HepG2 (cell line): ENCODE measurements at regions not wholly inside any gene's neighbourhood (a gene's known extent, or its start where the extent isn't known, plus 50 kb on each side); places are given as distances from the start of the nearest gene placed in this dataset.

ENCODE experiments used
- ATAC-seq: fragments of 200-7000 bp; cut with Tn5 transposase; 3 replicates; pipeline ENCODE4 v1.9.1; 2020; ENCODE audit warnings: mild to moderate bottlenecking, moderate library complexity
- BruUV-seq: library from RNA; stranded (reverse); fragments of 400-500 nt; replicated peaks from 2 replicates; lab custom pipeline; 2021; lab: Mats Ljungman, UMichigan
- CTCF ChIA-PET: fragments of 300-600 bp; formaldehyde crosslinking; extraction: SDS; loops from one replicate; lab custom pipeline; 2021; ENCODE audit warnings: low total read pairs, inconsistent platforms, low intra/inter-chr PET ratio; lab: Yijun Ruan, JAX
- POLR2A ChIA-PET: fragments of 350-600 bp; sonication (Branson Sonifier 250); formaldehyde crosslinking; loops from one replicate; lab custom pipeline; 2020; ENCODE audit warnings: antibody characterized with exemption, inconsistent platforms; lab: Yijun Ruan, JAX
- DNase-seq: peaks from one replicate; pipeline ENCODE4 v3.0.0-alpha.2; 2015; ENCODE audit warnings: low spot score
- FAIRE-seq: peaks from 3 replicates; lab custom pipeline; 2011; peaks lifted over from hg19 to GRCh38; lab: Jason Lieb, UNC
- H2AFZ ChIP-seq: one replicate; pipeline ENCODE4 v1.6.1; 2011; ENCODE audit warnings: low read length, inconsistent platforms
- H3K27ac ChIP-seq: fragments of 300-600 bp; 3 replicates; pipeline ENCODE4 v1.8.0; 2011; ENCODE audit warnings: mixed run types, mild to moderate bottlenecking, mixed read lengths, low read length, inconsistent platforms; ENCODE audit not compliant: insufficient read depth; ENCODE audit errors: extremely low read length
- H3K27me3 ChIP-seq, 2 experiments: fragments of 200-600 bp in 1 of 2; 2 replicates in 1 of 2; 3 replicates in 1 of 2; pipeline versions ENCODE4 v1.6.0 to v1.8.0; 2011; ENCODE audit warnings: low read length in 2 of 2, mild to moderate bottlenecking in 2 of 2, moderate library complexity in 2 of 2, inconsistent platforms in 1 of 2; ENCODE audit not compliant: insufficient read depth in 2 of 2, control insufficient read depth in 1 of 2
- H3K36me3 ChIP-seq, 2 experiments: fragments of 200-600 bp in 1 of 2; replicated peaks in 1 of 2; 2 replicates in 1 of 2; 3 replicates in 1 of 2; pipeline versions ENCODE4 v1.5.1 to v1.8.0; 2011; ENCODE audit warnings: low read length in 2 of 2, inconsistent platforms in 1 of 2; ENCODE audit not compliant: insufficient read depth in 2 of 2, control insufficient read depth in 1 of 2
- H3K4me1 ChIP-seq: 2 replicates; pipeline ENCODE4 v1.5.1; 2012; ENCODE audit warnings: low read length, inconsistent platforms; ENCODE audit not compliant: insufficient read depth
- H3K4me2 ChIP-seq: 2 replicates; pipeline ENCODE4 v1.6.0; 2011; ENCODE audit warnings: low read depth, low read length, inconsistent platforms
- H3K4me3 ChIP-seq, 3 experiments: fragments of 200-600 bp in 1 of 3; sonication (generic), shearing (Covaris generic) in 1 of 3; replicated peaks in 1 of 3; 2 replicates each; pipeline ENCODE4 v1.5.1; 2011 to 2016; ENCODE audit warnings: low read length in 3 of 3, inconsistent platforms in 2 of 3, low read depth in 2 of 3, mild to moderate bottlenecking in 2 of 3, control low read depth in 1 of 3, mixed read lengths in 1 of 3; ENCODE audit not compliant: insufficient read depth in 1 of 3
- H3K79me2 ChIP-seq: one replicate; pipeline ENCODE4 v1.6.1; 2011; ENCODE audit warnings: low read length, inconsistent platforms; ENCODE audit not compliant: insufficient read depth
- H3K9ac ChIP-seq: 2 replicates; pipeline ENCODE4 v1.6.0; 2011; ENCODE audit warnings: mild to moderate bottlenecking, low read depth, low read length, inconsistent platforms; ENCODE audit not compliant: insufficient read depth
- H3K9me3 ChIP-seq: 2 replicates; pipeline ENCODE4 v1.5.1; 2012; ENCODE audit warnings: mild to moderate bottlenecking, low read length
- H4K20me1 ChIP-seq: 2 replicates; pipeline ENCODE4 v1.6.0; 2011; ENCODE audit warnings: inconsistent platforms, mild to moderate bottlenecking, low read length, moderate library complexity; ENCODE audit not compliant: insufficient read depth
- FOXP1 ChIP-seq, 2 experiments: fragments of 450-650 bp in 1 of 2; IDR thresholded peaks; 2 replicates each; pipeline ENCODE4 v1.6.1; 2017 to 2018; ENCODE audit warnings: antibody characterized with exemption in 1 of 2
- NFKBIZ ChIP-seq: IDR thresholded peaks from 2 replicates; pipeline ENCODE4 v1.6.1; 2018; ENCODE audit warnings: missing genetic modification reagents, missing compliant biosample characterization
- RFXANK ChIP-seq: IDR thresholded peaks from 2 replicates; pipeline ENCODE4 v1.6.1; 2016
- SAFB2 ChIP-seq: sonication (generic); formaldehyde crosslinking; IDR thresholded peaks from 2 replicates; pipeline ENCODE4 v1.5.1; 2020; ENCODE audit warnings: missing genetic modification reagents, low read depth, mild to moderate bottlenecking, borderline replicate concordance
- TSC22D2 ChIP-seq: sonication (generic); formaldehyde crosslinking; IDR thresholded peaks from 2 replicates; pipeline ENCODE4 v1.5.1; 2020; ENCODE audit warnings: missing genetic modification reagents, mild to moderate bottlenecking, borderline replicate concordance
- ZNF350 ChIP-seq: sonication (generic); formaldehyde crosslinking; IDR thresholded peaks from 2 replicates; pipeline ENCODE4 v1.4.0; 2020; ENCODE audit warnings: mild to moderate bottlenecking, low read depth, missing genetic modification reagents, borderline replicate concordance
- ZNF607 ChIP-seq: sonication (generic); formaldehyde crosslinking; IDR thresholded peaks from 2 replicates; pipeline ENCODE4 v1.5.1; 2020; ENCODE audit warnings: missing genetic modification reagents, mild to moderate bottlenecking, borderline replicate concordance
- ZNF891 ChIP-seq: sonication (generic); formaldehyde crosslinking; IDR thresholded peaks from 2 replicates; pipeline ENCODE4 v1.5.0; 2020; ENCODE audit warnings: mild to moderate bottlenecking, missing genetic modification reagents
- WGBS: methylation state at CpG from one replicate; pipeline ENCODE4 v1.1.6; 2017; ENCODE audit warnings: low lambda C conversion rate; 5-methylcytosine and 5-hydroxymethylcytosine counted together
- in situ Hi-C: cut with HindIII; loops from 2 replicates; pipeline ENCODE4 v1.10.0; 2017; ENCODE audit warnings: low pct_unique_long_range_greater_than_20kb; ENCODE audit not compliant: extremely low pct_ligation_motif_present
- intact Hi-C: fragments of 100-400 bp; cut with micrococcal nuclease; formaldehyde crosslinking; loops from one replicate; pipeline ENCODE4 v1.10.0; 2022; ENCODE audit not compliant: unreplicated experiment
- TF ChIP-seq, protein P1 (sequence below): IDR thresholded peaks from 2 replicates; pipeline ENCODE4 v1.6.1; 2012; ENCODE audit warnings: low read depth, low read length, improper control_type of control experiment

- CTCF ChIA-PET = no interaction called here
- in situ Hi-C loops = no loop called here
- intact Hi-C loops = no loop called here
Measured at GRCh38 chr2:45210462-45211195, 201.4 kb upstream of the SIX2 start.

DNA sequence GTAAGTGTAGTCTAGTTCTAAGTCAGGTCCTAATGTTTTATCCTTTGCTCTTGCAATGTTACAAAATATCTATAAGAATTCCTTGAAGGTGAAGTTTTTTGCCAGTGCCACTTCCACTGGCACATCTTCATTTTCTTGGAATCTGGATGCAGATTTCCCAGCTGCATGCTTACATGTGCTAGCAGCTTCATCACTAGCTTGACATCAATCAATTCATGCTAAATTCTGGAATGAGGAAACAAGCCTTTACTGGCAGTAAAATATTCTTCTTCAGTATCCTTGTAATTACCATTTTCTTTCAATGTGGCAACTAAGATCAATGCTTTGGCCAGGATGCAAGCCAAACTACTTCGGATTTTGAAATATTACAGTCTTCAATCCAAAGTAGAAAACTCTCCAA, 200.6 kb upstream of the SIX2 start:
- 54% methylated on average over 1 of the region's 1 CpG for WGBS
- H3K27me3 ChIP-seq = peaks cover 0 to 4% of the 10 kb centered on the region in 2 experiments; a peak in 2 of 5 replicates
- H2AFZ ChIP-seq = no peak overlapping the region
- intact Hi-C loops (no loop called here), in situ Hi-C loops (no loop called here)
- no peak overlapping the region for H3K27ac ChIP-seq
- no peaks in the 10 kb centered on the region for H4K20me1 ChIP-seq
- no peak overlapping the region for H3K4me3 ChIP-seq
- no peak overlapping the region for H3K4me2 ChIP-seq
- H3K9ac ChIP-seq = no peak overlapping the region
- ATAC-seq (no peak), DNase-seq (no peak), FAIRE-seq (no peak)
- ChIA-PET POLR2A (no interaction called here), CTCF (no interaction called here)
- no peaks in the 10 kb centered on the region for H3K9me3 ChIP-seq
- TF ChIP-seq RFXANK (CRISPR knock-in tag) = no peak
- no peak for TF ChIP-seq ZNF891 (CRISPR knock-in tag)
- TF ChIP-seq, protein P1, sequence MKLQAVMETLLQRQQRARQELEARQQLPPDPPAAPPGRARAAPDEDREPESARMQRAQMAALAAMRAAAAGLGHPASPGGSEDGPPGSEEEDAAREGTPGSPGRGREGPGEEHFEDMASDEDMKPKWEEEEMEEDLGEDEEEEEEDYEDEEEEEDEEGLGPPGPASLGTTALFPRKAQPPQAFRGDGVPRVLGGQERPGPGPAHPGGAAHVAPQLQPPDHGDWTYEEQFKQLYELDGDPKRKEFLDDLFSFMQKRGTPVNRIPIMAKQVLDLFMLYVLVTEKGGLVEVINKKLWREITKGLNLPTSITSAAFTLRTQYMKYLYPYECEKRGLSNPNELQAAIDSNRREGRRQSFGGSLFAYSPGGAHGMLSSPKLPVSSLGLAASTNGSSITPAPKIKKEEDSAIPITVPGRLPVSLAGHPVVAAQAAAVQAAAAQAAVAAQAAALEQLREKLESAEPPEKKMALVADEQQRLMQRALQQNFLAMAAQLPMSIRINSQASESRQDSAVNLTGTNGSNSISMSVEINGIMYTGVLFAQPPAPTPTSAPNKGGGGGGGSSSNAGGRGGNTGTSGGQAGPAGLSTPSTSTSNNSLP = no peak
- H3K4me1 ChIP-seq = no peaks in the 10 kb centered on the region
- no peaks in the 10 kb centered on the region for H3K36me3 ChIP-seq
- BruUV-seq = no TSS peak
- H3K79me2 ChIP-seq = no peaks in the 10 kb centered on the region

More at GRCh38 chr2:45210462-45211195, 201.4 kb upstream of the SIX2 start:
- H4K20me1 ChIP-seq = no peaks in the 10 kb centered on the region
- ATAC-seq = no peak
- H3K4me2 ChIP-seq = no peak overlapping the region
- no peak for FAIRE-seq
- no peaks in the 10 kb centered on the region for H3K4me1 ChIP-seq
- no peaks in the 10 kb centered on the region for H3K79me2 ChIP-seq
- POLR2A ChIA-PET = no interaction called here
- no peak for TF ChIP-seq ZNF607 (CRISPR knock-in tag)
- TF ChIP-seq ZNF350 (CRISPR knock-in tag) = no peak
- no peak for TF ChIP-seq TSC22D2
- TF ChIP-seq FOXP1 (IDR thresholded peaks at IDR 0.05) = no peak
- no peak for TF ChIP-seq FOXP1 (CRISPR knock-in tag; IDR thresholded peaks at IDR 0.05)
- no peak for TF ChIP-seq SAFB2 (CRISPR knock-in tag)
- TF ChIP-seq NFKBIZ = no peak
- H3K9ac ChIP-seq = no peak overlapping the region
- WGBS = 75% methylated on average over 9 of the region's 9 CpGs
- no peaks in the 10 kb centered on the region for H3K36me3 ChIP-seq
- no peak overlapping the region for H3K4me3 ChIP-seq
- BruUV-seq = no TSS peak
- DNase-seq = no peak
- H3K27me3 ChIP-seq = peaks cover 0 to 4% of the 10 kb centered on the region in 2 experiments; a peak in 2 of 5 replicates
- H3K27ac ChIP-seq = no peak overlapping the region
- H2AFZ ChIP-seq = no peak overlapping the region
- no peaks in the 10 kb centered on the region for H3K9me3 ChIP-seq
